ENCODE measurements at regions not wholly inside any gene's neighbourhood (a gene's known extent, or its start where the extent isn't known, plus 50 kb on each side); places are given as distances from the start of the nearest gene placed in this dataset.

DNA sequence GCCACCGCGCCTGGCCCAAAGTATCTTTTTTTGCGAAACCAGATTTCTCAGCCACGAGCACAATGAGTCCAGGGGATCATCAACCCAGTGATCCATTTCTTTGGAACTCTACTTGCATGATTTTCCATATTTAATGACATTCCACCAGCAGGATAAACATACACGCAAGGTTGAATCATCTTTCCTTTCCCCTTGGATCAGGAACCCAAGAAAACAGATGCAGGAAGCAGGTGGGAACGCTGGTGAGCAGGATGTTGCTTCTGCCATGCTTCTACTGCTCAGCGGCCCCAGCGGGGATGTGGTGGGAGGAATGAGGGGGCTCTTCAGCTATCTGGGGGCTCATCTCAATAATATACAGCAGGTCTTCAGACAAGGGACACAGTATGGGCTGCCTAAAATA lies 118.2 kb downstream of the SEC61B start:
- Histone ChIP-seq H3K4me3 (ENCODE audit: low read depth, low read length, poor library complexity, severe bottlenecking) (no peak overlapping the region), H3K27me3 (ENCODE audit: insufficient read depth, low read length) (0 out of 2 replicates have a peak, but pooled peaks cover 3% of the 10 kb centered on the region), H3K9me3 (ENCODE audit: low read length) (no peaks in the 10 kb centered on the region), H4K20me1 (ENCODE audit: insufficient read depth, low read length) (no peaks in the 10 kb centered on the region), H3K9ac (ENCODE audit: low read length) (no peak overlapping the region), H3K4me2 (ENCODE audit: low read length) (no peak overlapping the region), H2AFZ (ENCODE audit: low read length) (no peak overlapping the region), H3K4me1 (ENCODE audit: insufficient read depth, low read length, severe bottlenecking) (no peaks in the 10 kb centered on the region), H3F3A (ENCODE audit: insufficient read depth, low read length) (no peaks in the 10 kb centered on the region), H3K9me2 (ENCODE audit: low read depth, low read length) (no peaks in the 10 kb centered on the region), H3K27ac (ENCODE audit: low read depth, low read length, poor library complexity, severe bottlenecking) (no peak overlapping the region), H3K36me3 (ENCODE audit: insufficient read depth, low read length) (no peaks in the 10 kb centered on the region), H3K79me2 (ENCODE audit: insufficient read depth, low read length) (no peaks in the 10 kb centered on the region)
- TF ChIP-seq EZH2 (IDR thresholded peaks at IDR 0.05; ENCODE audit: borderline replicate concordance, low read length) = no peak
- TF ChIP-seq, protein P1, sequence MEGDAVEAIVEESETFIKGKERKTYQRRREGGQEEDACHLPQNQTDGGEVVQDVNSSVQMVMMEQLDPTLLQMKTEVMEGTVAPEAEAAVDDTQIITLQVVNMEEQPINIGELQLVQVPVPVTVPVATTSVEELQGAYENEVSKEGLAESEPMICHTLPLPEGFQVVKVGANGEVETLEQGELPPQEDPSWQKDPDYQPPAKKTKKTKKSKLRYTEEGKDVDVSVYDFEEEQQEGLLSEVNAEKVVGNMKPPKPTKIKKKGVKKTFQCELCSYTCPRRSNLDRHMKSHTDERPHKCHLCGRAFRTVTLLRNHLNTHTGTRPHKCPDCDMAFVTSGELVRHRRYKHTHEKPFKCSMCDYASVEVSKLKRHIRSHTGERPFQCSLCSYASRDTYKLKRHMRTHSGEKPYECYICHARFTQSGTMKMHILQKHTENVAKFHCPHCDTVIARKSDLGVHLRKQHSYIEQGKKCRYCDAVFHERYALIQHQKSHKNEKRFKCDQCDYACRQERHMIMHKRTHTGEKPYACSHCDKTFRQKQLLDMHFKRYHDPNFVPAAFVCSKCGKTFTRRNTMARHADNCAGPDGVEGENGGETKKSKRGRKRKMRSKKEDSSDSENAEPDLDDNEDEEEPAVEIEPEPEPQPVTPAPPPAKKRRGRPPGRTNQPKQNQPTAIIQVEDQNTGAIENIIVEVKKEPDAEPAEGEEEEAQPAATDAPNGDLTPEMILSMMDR (IDR thresholded peaks at IDR 0.05; ENCODE audit: low read length) = no peak

DNA sequence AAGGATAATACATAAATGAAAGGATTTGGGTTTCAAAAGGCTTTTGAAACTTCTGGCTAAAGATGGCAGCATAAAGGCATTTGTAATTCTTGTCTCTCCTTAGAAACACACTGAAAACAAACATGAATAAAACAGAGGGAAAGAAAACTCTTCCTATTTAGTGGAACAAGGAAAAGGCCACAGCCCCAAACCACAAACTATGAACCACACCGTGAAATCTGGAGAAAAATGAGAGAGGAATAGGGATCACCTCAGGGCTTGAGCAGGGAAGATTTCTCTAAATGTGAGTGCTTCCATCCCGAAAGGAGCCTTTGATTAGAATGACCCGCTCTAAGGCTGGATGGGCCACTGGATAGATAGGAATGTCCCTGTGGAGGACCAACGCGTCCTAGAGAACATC lies 119.6 kb downstream of the SEC61B start:
- Histone ChIP-seq H4K20me1 (ENCODE audit: insufficient read depth, low read length) (no peaks in the 10 kb centered on the region), H3K27me3 (ENCODE audit: insufficient read depth, low read length) (0 out of 2 replicates have a peak, but pooled peaks cover 4% of the 10 kb centered on the region), H3K4me1 (ENCODE audit: insufficient read depth, low read length, severe bottlenecking) (no peaks in the 10 kb centered on the region), H3K9me2 (ENCODE audit: low read depth, low read length) (no peaks in the 10 kb centered on the region), H3F3A (ENCODE audit: insufficient read depth, low read length) (no peaks in the 10 kb centered on the region), H3K79me2 (ENCODE audit: insufficient read depth, low read length) (no peaks in the 10 kb centered on the region), H3K9me3 (ENCODE audit: low read length) (no peaks in the 10 kb centered on the region), H2AFZ (ENCODE audit: low read length) (no peak overlapping the region), H3K4me3 (ENCODE audit: low read depth, low read length, poor library complexity, severe bottlenecking) (no peak overlapping the region), H3K4me2 (ENCODE audit: low read length) (no peak overlapping the region), H3K27ac (ENCODE audit: low read depth, low read length, poor library complexity, severe bottlenecking) (no peak overlapping the region), H3K36me3 (ENCODE audit: insufficient read depth, low read length) (no peaks in the 10 kb centered on the region), H3K9ac (ENCODE audit: low read length) (no peak overlapping the region)
- no peak for TF ChIP-seq EZH2 (IDR thresholded peaks at IDR 0.05; ENCODE audit: borderline replicate concordance, low read length)
- TF ChIP-seq, protein P1 (IDR thresholded peaks at IDR 0.05; ENCODE audit: low read length) = no peak

GRCh38 chr9:99345451-99345850 lies 123.4 kb downstream of the SEC61B start:
- H3K4me1 ChIP-seq (ENCODE audit: insufficient read depth, low read length, severe bottlenecking) = no peaks in the 10 kb centered on the region
- no peak overlapping the region for H3K27ac ChIP-seq (ENCODE audit: low read depth, low read length, poor library complexity, severe bottlenecking)
- H3K9me3 ChIP-seq (ENCODE audit: low read length) = no peaks in the 10 kb centered on the region
- H3F3A ChIP-seq (ENCODE audit: insufficient read depth, low read length) = no peaks in the 10 kb centered on the region
- H3K79me2 ChIP-seq (ENCODE audit: insufficient read depth, low read length) = no peaks in the 10 kb centered on the region
- no peak overlapping the region for H3K4me2 ChIP-seq (ENCODE audit: low read length)
- 0 out of 2 replicates have a peak, but pooled peaks cover 4% of the 10 kb centered on the region for H3K27me3 ChIP-seq (ENCODE audit: insufficient read depth, low read length)
- no peaks in the 10 kb centered on the region for H4K20me1 ChIP-seq (ENCODE audit: insufficient read depth, low read length)
- no peaks in the 10 kb centered on the region for H3K9me2 ChIP-seq (ENCODE audit: low read depth, low read length)
- H3K4me3 ChIP-seq (ENCODE audit: low read depth, low read length, poor library complexity, severe bottlenecking) = no peak overlapping the region
- TF ChIP-seq EZH2 (IDR thresholded peaks at IDR 0.05; ENCODE audit: borderline replicate concordance, low read length) = no peak
- TF ChIP-seq, protein P1 (IDR thresholded peaks at IDR 0.05; ENCODE audit: low read length) = no peak
- H3K36me3 ChIP-seq (ENCODE audit: insufficient read depth, low read length) = no peaks in the 10 kb centered on the region
- H2AFZ ChIP-seq (ENCODE audit: low read length) = no peak overlapping the region
- no peak overlapping the region for H3K9ac ChIP-seq (ENCODE audit: low read length)
